ENCODE measurements at regions not wholly inside any gene's neighbourhood (a gene's known extent, or its start where the extent isn't known, plus 50 kb on each side); places are given as distances from the start of the nearest gene placed in this dataset.

DNA sequence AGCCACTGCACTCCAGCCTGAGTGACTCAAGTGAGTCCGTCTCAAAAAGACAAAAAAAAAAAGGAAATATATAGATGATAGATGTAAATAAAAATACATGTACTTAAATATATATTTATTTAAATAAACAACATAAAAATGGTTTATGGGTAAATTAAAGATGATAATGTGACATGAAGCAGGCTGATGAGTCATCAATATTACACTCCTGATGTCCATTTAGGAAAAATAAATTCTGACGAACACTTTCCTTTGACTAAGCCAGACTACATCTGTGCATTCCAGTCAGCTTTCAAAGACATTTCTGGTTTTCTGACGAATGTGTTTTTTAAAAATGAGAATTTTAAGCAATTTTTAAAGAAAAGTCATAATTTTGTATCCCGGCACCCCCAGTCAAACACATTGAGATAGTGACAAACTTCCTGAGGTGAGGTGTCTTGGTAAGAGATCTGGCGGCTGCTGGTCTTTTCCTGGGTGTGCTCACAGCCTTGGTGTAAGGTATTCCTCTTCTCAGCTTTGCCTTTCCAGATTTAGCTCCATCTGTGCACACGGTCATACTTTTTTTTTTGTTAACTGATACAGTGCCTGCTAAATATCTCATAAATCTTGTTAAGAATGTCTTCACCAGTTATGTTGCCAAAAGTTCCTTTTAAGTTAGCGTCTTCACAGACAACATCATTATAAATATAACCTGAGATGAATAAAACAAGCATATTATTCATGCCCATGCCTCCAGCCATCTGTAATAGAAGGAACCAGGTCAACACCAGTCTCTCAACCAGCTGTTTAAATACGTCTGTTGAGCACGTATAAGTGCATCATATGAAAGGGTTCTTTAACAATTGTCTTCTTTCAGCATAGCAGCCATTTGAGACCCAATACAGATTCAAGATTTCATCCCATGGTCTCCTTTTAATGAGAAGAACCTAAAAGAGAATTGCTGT, 214.5 kb upstream of the PLD5 start:
- H3K27ac ChIP-seq (ENCODE audit: control insufficient read depth, insufficient read depth) = no peak overlapping the region
- in situ Hi-C loops (cut with MboI) (no loop called here), intact Hi-C loops (cut with micrococcal nuclease; ENCODE audit: unreplicated experiment) (no loop called here)
- WGBS (ENCODE audit: insufficient coverage, insufficient replicate concordance, low lambda C conversion rate, missing lambda C conversion rate) = 39% methylated on average over 9 of the region's 9 CpGs
- ChIA-PET RAD21 (ENCODE audit: unreplicated experiment) (no interaction called here), SMC1A (ENCODE audit: uncharacterized antibody, unreplicated experiment) (no interaction called here), CTCF (interaction anchor here (0.9 kb wide), 1 partner anchor 26 kb away, joined by 3 read pairs; no protein-coding TSS in a partner anchor), POLR2A (no interaction called here)
- H3K79me2 ChIP-seq (ENCODE audit: control insufficient read depth, insufficient read depth, low read length) = no peaks in the 10 kb centered on the region
- no peaks in the 10 kb centered on the region for H3K4me1 ChIP-seq (ENCODE audit: control insufficient read depth, insufficient read depth, low read length)
- no peak overlapping the region for H3K4me2 ChIP-seq (ENCODE audit: control insufficient read depth, insufficient read depth)
- no peaks in the 10 kb centered on the region for H4K20me1 ChIP-seq (ENCODE audit: control insufficient read depth, insufficient read depth)
- H3K4me3 ChIP-seq = no peak overlapping the region
- H3K9me3 ChIP-seq (replicated peaks; ENCODE audit: control insufficient read depth, insufficient read depth, low read length) = no peaks in the 10 kb centered on the region
- DNase-seq (ENCODE audit: low read depth, low spot score) = no peak
- no peaks in the 10 kb centered on the region for H3K36me3 ChIP-seq (ENCODE audit: control insufficient read depth in 2 of 2, insufficient read depth in 2 of 2, low read length in 1 of 2)
- no TSS peak for BruUV-seq (replicated peaks)
- no peak for ATAC-seq
- H2AFZ ChIP-seq (ENCODE audit: control insufficient read depth, low read depth, low read length) = no peak overlapping the region
- H3K27me3 ChIP-seq (replicated peaks in 1 of 2; ENCODE audit: control insufficient read depth in 2 of 2, insufficient read depth in 2 of 2, low read length in 1 of 2) = no peaks in the 10 kb centered on the region
- no peak for TF ChIP-seq PML (IDR thresholded peaks at IDR 0.05; ENCODE audit: low read length)
- TF ChIP-seq PAX5 (IDR thresholded peaks at IDR 0.05; ENCODE audit: borderline replicate concordance, low read depth, low read length) = no peak
- no peak for TF ChIP-seq CBX3 (IDR thresholded peaks at IDR 0.05; ENCODE audit: borderline replicate concordance, low read depth)
- no peak for TF ChIP-seq NFXL1 (IDR thresholded peaks at IDR 0.05; ENCODE audit: borderline replicate concordance)
- TF ChIP-seq MYC (IDR thresholded peaks at IDR 0.05; ENCODE audit: insufficient read depth, insufficient read length, insufficient replicate concordance, low read length, severe bottlenecking) = no peak
- no peak for TF ChIP-seq ZNF24 (IDR thresholded peaks at IDR 0.05)
- no peak for FAIRE-seq
- H3K9ac ChIP-seq (ENCODE audit: control insufficient read depth, insufficient read depth, low read length) = no peak overlapping the region

- Histone ChIP-seq H3K27ac (ENCODE audit: control insufficient read depth, insufficient read depth) (no peak overlapping the region), H3K36me3 (ENCODE audit: control insufficient read depth in 2 of 2, insufficient read depth in 2 of 2, low read length in 1 of 2) (no peaks in the 10 kb centered on the region), H3K4me1 (ENCODE audit: control insufficient read depth, insufficient read depth, low read length) (no peaks in the 10 kb centered on the region), H4K20me1 (ENCODE audit: control insufficient read depth, insufficient read depth) (no peaks in the 10 kb centered on the region), H3K79me2 (ENCODE audit: control insufficient read depth, insufficient read depth, low read length) (no peaks in the 10 kb centered on the region), H3K4me3 (no peak overlapping the region), H3K4me2 (ENCODE audit: control insufficient read depth, insufficient read depth) (no peak overlapping the region), H3K27me3 (replicated peaks in 1 of 2; ENCODE audit: control insufficient read depth in 2 of 2, insufficient read depth in 2 of 2, low read length in 1 of 2) (no peaks in the 10 kb centered on the region), H2AFZ (ENCODE audit: control insufficient read depth, low read depth, low read length) (no peak overlapping the region), H3K9ac (ENCODE audit: control insufficient read depth, insufficient read depth, low read length) (no peak overlapping the region), H3K9me3 (replicated peaks; ENCODE audit: control insufficient read depth, insufficient read depth, low read length) (no peaks in the 10 kb centered on the region)
- ChIA-PET SMC1A (ENCODE audit: uncharacterized antibody, unreplicated experiment) (no interaction called here), POLR2A (no interaction called here), CTCF (no interaction called here), RAD21 (ENCODE audit: unreplicated experiment) (no interaction called here)
- DNase-seq (ENCODE audit: low read depth, low spot score) = no peak
- TF ChIP-seq NR2F1 (conservative IDR thresholded peaks at IDR 0.05) (no peak), RCOR1 (conservative IDR thresholded peaks at IDR 0.05; ENCODE audit: low read depth, low read length) (no peak), USF2 (IDR thresholded peaks at IDR 0.05; ENCODE audit: borderline replicate concordance, low read depth, low read length) (no peak), IKZF1 (conservative IDR thresholded peaks at IDR 0.05) (no peak), NR2C2 (IDR thresholded peaks at IDR 0.05; ENCODE audit: borderline replicate concordance, control insufficient read depth, insufficient read length, low read depth) (no peak), MAX (IDR thresholded peaks at IDR 0.05; ENCODE audit: low read depth, low read length) (no peak), BRCA1 (IDR thresholded peaks at IDR 0.05; ENCODE audit: low read depth, low read length) (no peak), ETV6 (conservative IDR thresholded peaks at IDR 0.05 in 1 of 2, IDR thresholded peaks at IDR 0.05 in 1 of 2; ENCODE audit: borderline replicate concordance in 1 of 2, low read depth in 1 of 2) (no peak), FOS (IDR thresholded peaks at IDR 0.05; ENCODE audit: borderline replicate concordance, extremely low read depth, insufficient read length) (no peak)
- TF ChIP-seq, protein P1, sequence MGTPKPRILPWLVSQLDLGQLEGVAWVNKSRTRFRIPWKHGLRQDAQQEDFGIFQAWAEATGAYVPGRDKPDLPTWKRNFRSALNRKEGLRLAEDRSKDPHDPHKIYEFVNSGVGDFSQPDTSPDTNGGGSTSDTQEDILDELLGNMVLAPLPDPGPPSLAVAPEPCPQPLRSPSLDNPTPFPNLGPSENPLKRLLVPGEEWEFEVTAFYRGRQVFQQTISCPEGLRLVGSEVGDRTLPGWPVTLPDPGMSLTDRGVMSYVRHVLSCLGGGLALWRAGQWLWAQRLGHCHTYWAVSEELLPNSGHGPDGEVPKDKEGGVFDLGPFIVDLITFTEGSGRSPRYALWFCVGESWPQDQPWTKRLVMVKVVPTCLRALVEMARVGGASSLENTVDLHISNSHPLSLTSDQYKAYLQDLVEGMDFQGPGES (IDR thresholded peaks at IDR 0.05) = no peak
- no peak for ATAC-seq
- FAIRE-seq = no peak
- in situ Hi-C loops (cut with MboI) (no loop called here), intact Hi-C loops (cut with micrococcal nuclease; ENCODE audit: unreplicated experiment) (no loop called here)
- WGBS (ENCODE audit: insufficient coverage, insufficient replicate concordance, low lambda C conversion rate, missing lambda C conversion rate) = 0% methylated on average over 1 of the region's 1 CpG
- no TSS peak for BruUV-seq (replicated peaks)
Observed at GRCh38 chr1:242736611-242737010, 212.1 kb upstream of the PLD5 start.

All from GM12878 (cell line).